T47D (cell line): ENCODE measurements at regions not wholly inside any gene's neighbourhood (a gene's known extent, or its start where the extent isn't known, plus 50 kb on each side); places are given as distances from the start of the nearest gene placed in this dataset.

Source experiments
- DNase-seq, 2 experiments: peaks; one replicate each; pipeline versions ENCODE4 v3.0.0 to v3.0.0-alpha.2; 2011 to 2012; ENCODE audit warnings: low read depth in 1 of 2, low spot score in 1 of 2
- JUND ChIP-seq: IDR thresholded peaks from 2 replicates; pipeline ENCODE4 v1.6.1; 2012; ENCODE audit warnings: low read depth
- in situ Hi-C: cut with HindIII; loops from 2 replicates; pipeline ENCODE4 v1.10.0; 2016; ENCODE audit warnings: low sequenced_read_pairs, low pct_unique_long_range_greater_than_20kb

DNA sequence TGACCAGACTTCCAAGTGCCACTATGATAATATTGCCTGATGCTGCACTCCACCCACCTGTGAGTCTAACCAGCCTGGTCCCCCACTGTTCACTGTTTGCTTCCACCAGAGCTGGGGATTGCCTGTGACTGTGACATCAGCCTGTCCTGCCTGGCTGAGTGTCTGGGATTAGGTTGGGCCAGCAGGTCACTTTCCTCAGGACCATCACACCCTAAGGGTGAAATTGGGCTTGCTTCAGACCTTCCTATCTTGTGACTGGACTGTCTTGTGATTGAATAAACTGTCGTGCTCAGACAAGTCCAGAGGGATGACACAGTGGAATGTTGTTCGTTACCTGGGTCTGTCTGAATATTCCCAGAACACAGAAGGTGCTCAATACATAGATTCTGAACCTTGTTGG is 87.4 kb upstream of the HK2 start:
- in situ Hi-C loops, result no loop called here
- no peak for TF ChIP-seq JUND
- no peak for DNase-seq

DNA sequence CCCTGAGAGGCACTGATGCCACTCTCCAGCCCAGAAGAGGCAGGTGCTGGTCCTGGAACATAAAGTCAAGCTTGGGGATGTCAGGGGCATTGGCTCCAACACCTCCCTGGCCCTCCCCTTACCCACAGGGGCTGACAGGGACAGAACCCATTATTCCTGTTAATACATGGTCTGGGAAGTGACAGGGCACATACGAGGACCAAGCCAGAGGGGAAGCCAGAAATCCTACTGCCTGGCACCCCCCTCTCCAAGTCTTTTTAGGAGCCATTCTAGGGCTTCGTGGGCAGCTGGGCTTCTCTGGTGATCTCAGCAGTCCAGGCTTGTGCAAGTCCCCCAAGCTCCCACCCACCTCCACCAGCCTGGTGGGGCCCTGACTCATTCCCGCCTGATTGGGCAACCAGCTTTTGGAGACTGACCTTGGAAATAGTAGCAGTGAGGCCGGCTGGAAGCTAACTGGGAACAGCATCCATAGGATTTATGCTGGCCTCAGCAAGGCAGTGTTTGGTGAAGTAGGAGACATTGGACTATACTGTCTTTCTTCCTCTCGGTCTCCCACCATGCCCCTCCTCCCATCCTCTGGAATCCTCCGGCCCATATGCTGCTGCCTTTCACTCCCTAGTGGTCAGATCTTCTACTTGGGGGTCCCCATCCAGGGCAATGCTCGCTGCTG is 86.4 kb upstream of the HK2 start:
- no peak for TF ChIP-seq JUND
- in situ Hi-C loops, result no loop called here
- no peak for DNase-seq

DNA sequence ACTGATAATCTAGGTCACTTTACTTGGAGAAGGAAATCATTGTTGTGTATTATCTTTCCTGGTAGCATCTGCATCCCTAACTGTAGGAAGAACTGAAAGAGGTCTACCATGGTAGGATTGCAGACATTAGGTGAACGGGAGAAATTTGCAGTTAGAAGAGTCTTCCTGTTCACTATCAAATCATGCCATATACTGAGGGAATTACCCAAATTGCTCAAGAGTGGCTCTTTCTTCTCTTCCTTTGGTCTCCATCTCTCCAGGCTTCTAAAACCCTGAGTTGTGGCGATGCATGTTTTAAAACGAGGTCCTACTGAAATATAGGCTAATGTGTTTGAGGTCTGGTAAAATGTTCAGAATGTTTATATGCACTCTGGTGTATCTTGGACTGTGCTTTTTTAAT is 85.3 kb upstream of the HK2 start:
- DNase-seq, result no peak
- no peak for TF ChIP-seq JUND
- in situ Hi-C loops, result no loop called here

DNA sequence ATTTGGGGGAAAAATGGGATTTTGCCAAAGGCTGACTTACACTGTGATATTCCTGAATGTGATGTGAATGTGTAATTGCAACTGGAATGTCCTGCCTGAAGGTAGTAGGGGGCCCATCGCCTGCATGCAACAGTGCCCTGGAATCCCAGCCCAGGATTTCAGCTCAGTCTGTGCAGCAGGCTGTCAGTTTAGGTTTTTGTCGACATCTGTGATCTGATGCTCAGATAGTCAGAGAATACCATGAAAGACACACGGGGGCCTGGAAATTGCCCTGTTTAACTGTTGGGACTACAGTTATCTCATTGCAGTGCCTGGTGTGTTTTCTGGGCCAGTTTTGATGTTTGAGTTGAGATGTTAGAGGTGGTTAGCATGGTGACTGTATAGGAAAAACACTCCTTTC is 84.5 kb upstream of the HK2 start:
- no peak for DNase-seq
- TF ChIP-seq JUND, result no peak
- in situ Hi-C loops, result no loop called here

DNA sequence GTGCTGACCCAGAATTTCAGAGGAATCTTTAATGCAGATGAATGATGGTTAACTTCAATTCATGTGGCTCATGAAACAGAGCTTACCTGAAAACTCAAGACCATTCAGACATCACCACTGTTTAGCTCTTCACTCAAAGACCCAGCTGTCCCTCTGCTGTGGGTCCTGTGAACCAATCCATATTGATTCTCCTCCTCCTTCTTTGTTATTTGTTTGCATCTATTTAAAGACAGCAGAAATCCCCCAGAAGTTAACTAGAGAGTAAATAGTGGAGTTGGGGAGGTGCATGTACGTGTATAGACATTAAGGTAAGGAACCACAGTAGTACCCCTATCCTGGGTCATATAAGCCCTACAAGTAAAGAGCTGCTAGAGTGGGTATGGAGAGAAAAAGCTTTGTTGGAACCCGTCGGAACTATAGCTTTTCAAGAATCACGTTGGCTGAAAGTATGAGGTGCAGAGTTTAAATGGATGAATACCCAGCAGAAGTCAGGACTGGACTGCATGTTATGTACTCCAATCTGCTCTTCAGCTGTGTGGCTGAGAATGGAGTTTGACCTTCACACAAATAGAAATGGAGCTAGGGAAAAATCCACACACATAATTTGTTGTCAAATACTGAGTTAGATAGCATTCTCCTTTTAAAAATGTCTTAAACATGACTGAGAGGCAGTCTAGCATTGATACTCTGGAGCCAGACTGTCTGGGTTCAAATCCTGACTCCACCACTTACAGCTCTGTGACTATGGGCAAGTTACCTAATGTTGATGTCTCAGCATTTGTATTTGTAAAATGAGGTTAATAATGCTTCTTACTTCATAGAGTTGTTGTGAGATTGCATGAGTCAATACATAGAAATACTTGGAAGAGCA is 81.7 kb upstream of the HK2 start:
- in situ Hi-C loops, result no loop called here
- TF ChIP-seq JUND, result no peak
- DNase-seq, result no peak

DNA sequence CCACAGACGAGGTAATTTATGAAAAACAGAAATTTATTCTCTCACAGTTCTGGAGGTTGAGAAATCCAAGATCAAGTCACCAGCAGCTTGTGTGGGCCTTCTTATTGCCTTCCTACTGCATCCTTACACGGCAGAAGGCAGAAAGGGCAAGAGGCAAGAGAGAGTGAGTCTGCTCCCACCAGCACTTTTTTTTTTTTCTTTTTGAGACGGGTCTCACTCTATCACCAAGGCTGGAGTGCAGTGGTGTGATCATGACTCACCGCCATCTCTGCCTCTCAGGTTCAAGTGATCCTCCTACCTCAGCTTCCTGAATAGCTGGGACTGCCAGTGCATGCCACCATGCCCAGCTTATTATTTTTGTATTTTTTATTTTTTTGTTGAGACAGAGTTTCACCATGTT is 78.5 kb upstream of the HK2 start:
- in situ Hi-C loops, result no loop called here
- TF ChIP-seq JUND, result no peak
- no peak for DNase-seq

DNA sequence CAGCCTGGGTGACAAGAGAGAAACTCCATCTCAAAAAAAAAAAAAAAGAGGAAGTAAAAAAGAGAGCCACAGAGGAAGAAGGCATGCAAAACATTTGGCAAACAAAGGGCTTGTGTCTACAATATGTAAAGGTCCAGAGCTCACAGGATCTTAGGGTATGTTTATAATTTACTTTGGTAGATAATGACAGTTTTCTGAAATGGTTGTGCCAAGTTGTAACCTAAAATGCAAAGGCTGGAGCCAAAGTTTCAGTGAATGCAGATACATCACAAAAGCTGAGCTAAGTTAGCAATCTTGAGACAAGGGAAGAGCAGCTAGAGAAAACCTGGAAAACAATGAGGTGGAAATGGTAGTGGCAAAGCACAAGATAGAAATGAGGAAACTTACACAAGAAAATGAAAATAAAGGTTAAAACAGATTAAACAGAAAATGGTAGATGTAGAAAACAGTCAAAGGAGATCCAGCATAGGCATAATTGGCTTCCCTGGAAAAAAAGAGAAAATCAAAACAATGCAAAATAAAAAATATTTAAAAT is 77.5 kb upstream of the HK2 start:
- in situ Hi-C loops, result no loop called here
- TF ChIP-seq JUND, result no peak
- DNase-seq, result no peak

DNA sequence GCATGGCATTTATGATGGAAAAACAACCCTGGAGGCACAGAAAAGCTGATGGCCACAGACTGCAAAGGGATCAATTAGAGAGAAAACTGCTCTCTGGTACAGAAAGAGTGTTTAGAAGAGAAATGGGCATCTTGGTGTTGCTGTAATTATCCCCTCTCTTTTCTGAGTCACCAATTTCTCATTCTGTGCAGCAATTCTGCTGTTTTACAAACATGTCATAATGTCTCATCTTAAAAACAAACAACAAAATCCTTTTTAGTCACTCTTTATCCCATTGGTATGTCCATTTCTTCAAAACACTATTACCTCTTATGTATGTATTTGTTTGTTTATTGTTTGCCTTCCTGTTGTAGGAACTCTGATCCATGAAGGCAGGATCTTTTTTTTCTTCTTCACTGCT is 73.9 kb upstream of the HK2 start:
- no peak for DNase-seq
- in situ Hi-C loops, result no loop called here
- TF ChIP-seq JUND, result no peak

DNA sequence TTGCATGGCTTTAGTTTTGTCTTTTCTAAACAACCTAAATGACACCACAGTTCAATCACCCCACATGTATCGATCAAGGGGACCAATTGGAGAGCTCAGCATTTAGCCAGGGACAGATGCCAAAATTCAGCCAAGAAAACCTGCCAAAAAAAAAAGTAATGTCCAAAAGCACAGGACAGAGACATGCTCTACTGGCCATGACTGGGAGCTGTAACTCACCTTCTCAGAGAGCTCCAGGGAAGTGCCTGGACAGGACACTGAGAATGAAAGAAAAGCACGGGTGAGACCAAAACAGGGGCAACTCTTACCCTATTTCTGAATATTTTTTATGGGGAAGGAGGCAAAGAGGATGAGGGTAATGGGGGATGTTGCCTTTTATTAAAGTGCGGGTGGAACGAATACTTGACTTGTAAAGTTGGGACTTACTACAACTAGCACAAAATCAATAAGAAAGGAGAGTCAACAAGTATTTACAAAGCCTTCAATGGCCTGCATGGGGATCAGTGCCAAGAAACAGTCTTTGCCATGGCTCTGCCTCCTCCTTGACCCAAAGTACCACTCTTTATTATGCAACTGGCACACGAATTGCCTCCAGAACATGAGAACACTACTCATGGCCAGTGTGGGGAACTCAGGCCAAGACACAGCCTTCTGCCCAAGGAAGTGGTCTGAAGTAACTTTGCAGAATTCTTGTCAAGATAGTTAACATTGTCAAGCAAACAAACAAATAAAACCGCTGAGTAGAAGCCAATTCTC is 72.9 kb upstream of the HK2 start:
- no peak for TF ChIP-seq JUND
- peak in 1 of 2 experiments; percentile 9 for DNase-seq
- in situ Hi-C loops, result no loop called here

DNA sequence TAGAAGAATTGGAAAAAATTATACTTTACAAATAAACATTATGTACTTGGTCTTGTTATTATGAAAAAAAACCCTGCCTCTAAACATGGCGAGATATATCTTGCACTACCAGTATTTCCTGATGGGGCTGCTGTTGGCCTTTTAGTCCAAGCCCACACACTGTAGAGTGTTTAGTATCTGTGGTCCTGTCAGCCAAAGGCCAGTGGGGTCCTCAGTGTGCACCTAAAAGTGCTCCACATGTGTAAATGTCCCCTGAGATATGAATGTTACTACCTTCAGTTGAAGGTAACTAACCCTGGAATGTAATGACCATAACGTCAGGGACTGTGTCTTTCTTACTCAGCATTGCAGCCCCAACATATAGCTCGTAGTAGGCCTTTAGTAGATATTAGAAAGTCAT is 71.1 kb upstream of the HK2 start:
- in situ Hi-C loops, result no loop called here
- DNase-seq, result no peak

DNA sequence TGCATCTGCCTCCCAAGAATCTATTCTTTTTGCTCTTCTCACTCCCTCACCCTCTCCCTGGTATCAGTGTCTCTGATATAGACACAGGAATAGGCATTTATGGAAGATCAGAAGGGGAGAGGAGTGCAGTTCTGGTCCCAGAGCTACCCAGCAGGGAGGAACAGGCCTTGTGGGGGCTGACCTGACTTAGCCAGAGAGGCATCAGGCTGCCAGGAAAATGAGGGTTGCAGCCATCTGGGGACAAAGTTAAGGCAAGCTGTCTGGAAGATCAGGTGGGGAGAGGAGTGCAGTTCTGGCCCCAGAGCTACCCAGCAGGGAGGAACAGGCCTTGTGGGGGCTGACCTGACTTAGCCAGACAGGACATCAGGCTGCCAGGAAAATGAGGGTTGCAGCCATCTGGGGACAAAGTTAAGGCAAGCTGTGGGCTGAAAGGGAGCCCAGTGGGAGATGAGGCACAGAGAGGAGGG is 69.9 kb upstream of the HK2 start:
- no peak for TF ChIP-seq JUND
- no peak for DNase-seq
- in situ Hi-C loops, result no loop called here

More for the DNA sequence above, 71.1 kb upstream of the HK2 start:
- no peak for TF ChIP-seq JUND

DNA sequence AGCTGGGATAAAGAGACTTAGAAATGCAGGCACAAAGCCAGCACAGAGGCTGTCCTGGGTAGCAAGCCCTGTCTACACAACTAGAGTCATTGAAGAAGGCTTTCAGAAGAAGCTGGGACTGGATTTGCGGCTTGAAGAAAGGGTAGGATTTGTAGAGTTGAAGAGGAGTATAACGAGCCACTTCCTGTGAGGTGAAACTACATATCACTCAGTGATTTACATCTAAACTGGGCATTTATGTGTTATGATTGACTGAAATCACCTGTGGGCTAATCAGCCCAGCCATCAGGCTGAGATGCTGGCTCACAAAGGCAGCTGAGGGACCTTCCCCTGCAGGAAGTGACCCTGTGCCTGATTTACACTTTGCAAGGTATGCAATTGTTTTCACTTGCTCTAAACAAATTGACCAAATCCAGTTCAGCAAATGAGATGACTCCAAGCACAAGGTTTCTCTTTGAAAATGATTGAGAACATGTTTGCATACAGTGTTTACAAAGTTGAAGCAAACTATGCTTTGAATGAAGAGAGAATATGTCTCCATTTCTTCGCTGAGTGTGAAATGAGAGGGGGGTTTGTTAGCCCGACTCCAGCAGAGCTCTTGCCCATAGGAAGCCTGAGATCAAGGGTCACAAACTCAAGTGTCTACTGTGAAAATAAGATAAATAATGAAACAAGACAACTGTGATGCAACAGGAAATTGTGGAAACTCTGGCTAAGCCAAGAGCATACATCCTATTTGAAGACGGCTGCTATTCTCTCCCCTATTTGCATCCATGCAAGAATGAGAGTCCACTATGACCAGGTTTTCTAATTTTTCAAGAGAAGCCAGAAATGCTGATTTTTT is 69.3 kb upstream of the HK2 start:
- in situ Hi-C loops, result no loop called here
- no peak for DNase-seq
- TF ChIP-seq JUND, result no peak
